Suprapubic skin (tissue), 4 donors: ENCODE measurements at regions not wholly inside any gene's neighbourhood (a gene's known extent, or its start where the extent isn't known, plus 50 kb on each side); places are given as distances from the start of the nearest gene placed in this dataset.

ENCODE experiments used
- EP300 ChIP-seq: sonication (generic); formaldehyde crosslinking; IDR thresholded peaks from one replicate; pipeline ENCODE4 v1.6.1; 2017; ENCODE audit warnings: antibody characterized with exemption
- POLR2A ChIP-seq, 2 donors: fragments of 450-650 bp; IDR thresholded peaks; one replicate each; pipeline ENCODE4 v1.6.1; 2017; ENCODE audit warnings: antibody characterized with exemption in 2 of 2, mild to moderate bottlenecking in 2 of 2, moderate library complexity in 2 of 2
- POLR2AphosphoS5 ChIP-seq, 3 donors: sonication (generic); formaldehyde crosslinking; IDR thresholded peaks; one replicate each; pipeline ENCODE4 v1.6.1; 2017; ENCODE audit warnings: antibody characterized with exemption in 3 of 3
- TF ChIP-seq, protein P1 (sequence below), 2 donors: fragments of 200-600 bp in 1 of 2; fragments of 450-650 bp in 1 of 2; sonication (generic) in 1 of 2; IDR thresholded peaks; one replicate each; pipeline ENCODE4 v1.5.1; 2016 to 2019; ENCODE audit warnings: antibody characterized with exemption in 2 of 2, mild to moderate bottlenecking in 1 of 2, moderate library complexity in 1 of 2

DNA sequence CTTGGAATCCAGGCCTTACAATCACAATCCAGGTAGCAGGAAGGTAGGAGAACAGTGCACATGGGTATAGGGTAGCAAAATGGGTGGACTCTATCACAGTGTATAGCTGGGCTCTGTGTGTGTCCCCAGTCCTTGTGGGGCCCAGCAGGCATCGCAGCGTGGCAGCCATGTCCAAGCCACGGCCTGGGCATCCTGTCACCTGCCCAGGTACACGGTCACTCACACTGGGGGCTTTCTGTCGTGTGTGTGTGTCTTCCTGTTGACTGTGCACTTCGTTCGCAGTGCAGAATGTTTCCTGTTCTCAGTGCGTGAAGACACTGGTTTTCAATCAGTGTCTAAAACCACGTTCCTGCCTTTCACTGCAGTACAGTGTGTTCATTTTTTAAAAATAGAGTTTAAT is 523.2 kb upstream of the JARID2 start:
- TF ChIP-seq POLR2A (IDR thresholded peaks at IDR 0.05) (no peak), POLR2AphosphoS5 (IDR thresholded peaks at IDR 0.05) (no peak), EP300 (no peak)
- TF ChIP-seq, protein P1, sequence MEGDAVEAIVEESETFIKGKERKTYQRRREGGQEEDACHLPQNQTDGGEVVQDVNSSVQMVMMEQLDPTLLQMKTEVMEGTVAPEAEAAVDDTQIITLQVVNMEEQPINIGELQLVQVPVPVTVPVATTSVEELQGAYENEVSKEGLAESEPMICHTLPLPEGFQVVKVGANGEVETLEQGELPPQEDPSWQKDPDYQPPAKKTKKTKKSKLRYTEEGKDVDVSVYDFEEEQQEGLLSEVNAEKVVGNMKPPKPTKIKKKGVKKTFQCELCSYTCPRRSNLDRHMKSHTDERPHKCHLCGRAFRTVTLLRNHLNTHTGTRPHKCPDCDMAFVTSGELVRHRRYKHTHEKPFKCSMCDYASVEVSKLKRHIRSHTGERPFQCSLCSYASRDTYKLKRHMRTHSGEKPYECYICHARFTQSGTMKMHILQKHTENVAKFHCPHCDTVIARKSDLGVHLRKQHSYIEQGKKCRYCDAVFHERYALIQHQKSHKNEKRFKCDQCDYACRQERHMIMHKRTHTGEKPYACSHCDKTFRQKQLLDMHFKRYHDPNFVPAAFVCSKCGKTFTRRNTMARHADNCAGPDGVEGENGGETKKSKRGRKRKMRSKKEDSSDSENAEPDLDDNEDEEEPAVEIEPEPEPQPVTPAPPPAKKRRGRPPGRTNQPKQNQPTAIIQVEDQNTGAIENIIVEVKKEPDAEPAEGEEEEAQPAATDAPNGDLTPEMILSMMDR (IDR thresholded peaks at IDR 0.05): no peak
